ENCODE measurements at regions not wholly inside any gene's neighbourhood (a gene's known extent, or its start where the extent isn't known, plus 50 kb on each side); places are given as distances from the start of the nearest gene placed in this dataset.

GRCh38 chr17:52504081-52504480 is 345.6 kb upstream of the CA10 start:
- DNase-seq (ENCODE audit: low read depth): no peak
- TF ChIP-seq CTCF (IDR thresholded peaks at IDR 0.05; ENCODE audit: control insufficient read depth, insufficient read depth, low read depth, low read length, missing control alignments): no peak
- no peak overlapping the region for H3K4me3 ChIP-seq (ENCODE audit: control insufficient read depth, low read depth, low read length)

GRCh38 chr17:52495646-52496045 is 337.1 kb upstream of the CA10 start:
- TF ChIP-seq CTCF (IDR thresholded peaks at IDR 0.05; ENCODE audit: control insufficient read depth, insufficient read depth, low read depth, low read length, missing control alignments): no peak
- no peak for DNase-seq (ENCODE audit: low read depth)
- H3K4me3 ChIP-seq (ENCODE audit: control insufficient read depth, low read depth, low read length): no peak overlapping the region

GRCh38 chr17:52482271-52482670 is 323.8 kb upstream of the CA10 start:
- no peak for DNase-seq (ENCODE audit: low read depth)
- H3K4me3 ChIP-seq (ENCODE audit: control insufficient read depth, low read depth, low read length): no peak overlapping the region
- TF ChIP-seq CTCF (IDR thresholded peaks at IDR 0.05; ENCODE audit: control insufficient read depth, insufficient read depth, low read depth, low read length, missing control alignments): no peak

GRCh38 chr17:52477824-52478699 is 319.5 kb upstream of the CA10 start:
- H3K4me3 ChIP-seq (ENCODE audit: control insufficient read depth, low read depth, low read length): no peak overlapping the region
- TF ChIP-seq CTCF (IDR thresholded peaks at IDR 0.05; ENCODE audit: control insufficient read depth, insufficient read depth, low read depth, low read length, missing control alignments): no peak
- DNase-seq (ENCODE audit: low read depth): no peak

- DNase-seq (ENCODE audit: low read depth): no peak
- no peak overlapping the region for H3K4me3 ChIP-seq (ENCODE audit: control insufficient read depth, low read depth, low read length)
- no peak for TF ChIP-seq CTCF (IDR thresholded peaks at IDR 0.05; ENCODE audit: control insufficient read depth, insufficient read depth, low read depth, low read length, missing control alignments)
Measured at GRCh38 chr17:52476638-52477313, 318.3 kb upstream of the CA10 start.

GRCh38 chr17:52470553-52470952 is 312.0 kb upstream of the CA10 start:
- H3K4me3 ChIP-seq (ENCODE audit: control insufficient read depth, low read depth, low read length): no peak overlapping the region
- TF ChIP-seq CTCF (IDR thresholded peaks at IDR 0.05; ENCODE audit: control insufficient read depth, insufficient read depth, low read depth, low read length, missing control alignments): no peak
- DNase-seq (ENCODE audit: low read depth): no peak

Data from AG09309 (cell line).